ENCODE measurements at regions not wholly inside any gene's neighbourhood (a gene's known extent, or its start where the extent isn't known, plus 50 kb on each side); places are given as distances from the start of the nearest gene placed in this dataset.

DNA sequence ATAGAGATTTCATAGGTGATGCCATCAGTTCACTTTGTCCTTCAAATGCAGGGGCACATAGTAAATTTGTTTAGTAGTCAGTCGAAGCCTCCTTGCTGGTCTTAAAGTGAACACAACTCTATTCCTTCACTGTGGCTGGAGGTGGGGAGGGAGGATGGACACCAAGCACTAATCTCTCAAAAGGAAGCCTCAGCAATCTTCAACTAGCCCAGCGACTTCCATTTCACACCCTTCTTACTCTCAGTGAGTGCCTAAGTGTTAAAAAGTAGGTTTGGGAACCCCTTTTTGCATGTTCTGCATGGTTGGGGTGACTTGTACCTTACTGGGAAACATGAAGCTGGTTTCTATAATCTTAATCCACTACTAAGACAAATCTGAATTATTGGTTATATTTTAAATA, 96.0 kb upstream of the GUCY1A1 start:
- no peak for DNase-seq
- Histone ChIP-seq H3K4me1 (ENCODE audit: low read length) (0 out of 2 replicates have a peak, but pooled peaks cover 8% of the 10 kb centered on the region), H3F3A (ENCODE audit: insufficient read depth, low read length) (0 out of 2 replicates have a peak, but pooled peaks cover 4% of the 10 kb centered on the region), H2AFZ (ENCODE audit: low read length) (no peak overlapping the region), H3K9me3 (replicated peaks; ENCODE audit: insufficient read depth, low read length) (no peaks in the 10 kb centered on the region), H3K27me3 (replicated peaks; ENCODE audit: insufficient read depth, low read length) (no peaks in the 10 kb centered on the region), H4K20me1 (ENCODE audit: insufficient read depth, low read length) (no peaks in the 10 kb centered on the region), H3K79me2 (ENCODE audit: low read length) (no peaks in the 10 kb centered on the region), H3K4me2 (ENCODE audit: low read depth, low read length) (no peak overlapping the region), H3K27ac (ENCODE audit: low read length) (no peak overlapping the region), H3K9ac (ENCODE audit: low read length) (no peak overlapping the region), H3K36me3 (replicated peaks; ENCODE audit: insufficient read depth, low read length) (no peaks in the 10 kb centered on the region), H3K4me3 (ENCODE audit: low read length) (no peak overlapping the region), H3K9me2 (replicated peaks; ENCODE audit: insufficient read depth, low read length) (no peaks in the 10 kb centered on the region)
- no peak for TF ChIP-seq EZH2 (optimal IDR thresholded peaks at IDR 0.05; ENCODE audit: low read depth, low read length)
- TF ChIP-seq, protein P1, sequence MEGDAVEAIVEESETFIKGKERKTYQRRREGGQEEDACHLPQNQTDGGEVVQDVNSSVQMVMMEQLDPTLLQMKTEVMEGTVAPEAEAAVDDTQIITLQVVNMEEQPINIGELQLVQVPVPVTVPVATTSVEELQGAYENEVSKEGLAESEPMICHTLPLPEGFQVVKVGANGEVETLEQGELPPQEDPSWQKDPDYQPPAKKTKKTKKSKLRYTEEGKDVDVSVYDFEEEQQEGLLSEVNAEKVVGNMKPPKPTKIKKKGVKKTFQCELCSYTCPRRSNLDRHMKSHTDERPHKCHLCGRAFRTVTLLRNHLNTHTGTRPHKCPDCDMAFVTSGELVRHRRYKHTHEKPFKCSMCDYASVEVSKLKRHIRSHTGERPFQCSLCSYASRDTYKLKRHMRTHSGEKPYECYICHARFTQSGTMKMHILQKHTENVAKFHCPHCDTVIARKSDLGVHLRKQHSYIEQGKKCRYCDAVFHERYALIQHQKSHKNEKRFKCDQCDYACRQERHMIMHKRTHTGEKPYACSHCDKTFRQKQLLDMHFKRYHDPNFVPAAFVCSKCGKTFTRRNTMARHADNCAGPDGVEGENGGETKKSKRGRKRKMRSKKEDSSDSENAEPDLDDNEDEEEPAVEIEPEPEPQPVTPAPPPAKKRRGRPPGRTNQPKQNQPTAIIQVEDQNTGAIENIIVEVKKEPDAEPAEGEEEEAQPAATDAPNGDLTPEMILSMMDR (IDR thresholded peaks at IDR 0.05; ENCODE audit: low read length): no peak
- TF ChIP-seq EZH2phosphoT487 (IDR thresholded peaks at IDR 0.05; ENCODE audit: low read length): no peak

GRCh38 chr4:155569960-155570515, 96.6 kb upstream of the GUCY1A1 start:
- no peaks in the 10 kb centered on the region for H3K9me3 ChIP-seq (replicated peaks; ENCODE audit: insufficient read depth, low read length)
- H3K4me2 ChIP-seq (ENCODE audit: low read depth, low read length): no peak overlapping the region
- no peak for DNase-seq
- H3K9ac ChIP-seq (ENCODE audit: low read length): no peak overlapping the region
- H3K36me3 ChIP-seq (replicated peaks; ENCODE audit: insufficient read depth, low read length): no peaks in the 10 kb centered on the region
- TF ChIP-seq EZH2phosphoT487 (IDR thresholded peaks at IDR 0.05; ENCODE audit: low read length) (no peak), EZH2 (optimal IDR thresholded peaks at IDR 0.05; ENCODE audit: low read depth, low read length) (no peak)
- TF ChIP-seq, protein P1 (IDR thresholded peaks at IDR 0.05; ENCODE audit: low read length): no peak
- no peaks in the 10 kb centered on the region for H3K9me2 ChIP-seq (replicated peaks; ENCODE audit: insufficient read depth, low read length)
- H3F3A ChIP-seq (ENCODE audit: insufficient read depth, low read length): 0 out of 2 replicates have a peak, but pooled peaks cover 4% of the 10 kb centered on the region
- 0 out of 2 replicates have a peak, but pooled peaks cover 8% of the 10 kb centered on the region for H3K4me1 ChIP-seq (ENCODE audit: low read length)
- no peak overlapping the region for H3K27ac ChIP-seq (ENCODE audit: low read length)
- H4K20me1 ChIP-seq (ENCODE audit: insufficient read depth, low read length): no peaks in the 10 kb centered on the region
- no peaks in the 10 kb centered on the region for H3K79me2 ChIP-seq (ENCODE audit: low read length)
- no peak overlapping the region for H3K4me3 ChIP-seq (ENCODE audit: low read length)
- no peaks in the 10 kb centered on the region for H3K27me3 ChIP-seq (replicated peaks; ENCODE audit: insufficient read depth, low read length)
- H2AFZ ChIP-seq (ENCODE audit: low read length): no peak overlapping the region

GRCh38 chr4:155569471-155569870, 97.2 kb upstream of the GUCY1A1 start:
- H4K20me1 ChIP-seq (ENCODE audit: insufficient read depth, low read length): no peaks in the 10 kb centered on the region
- H3K27me3 ChIP-seq (replicated peaks; ENCODE audit: insufficient read depth, low read length): no peaks in the 10 kb centered on the region
- no peak overlapping the region for H2AFZ ChIP-seq (ENCODE audit: low read length)
- H3K79me2 ChIP-seq (ENCODE audit: low read length): no peaks in the 10 kb centered on the region
- no peak overlapping the region for H3K4me3 ChIP-seq (ENCODE audit: low read length)
- H3K9me2 ChIP-seq (replicated peaks; ENCODE audit: insufficient read depth, low read length): no peaks in the 10 kb centered on the region
- H3K36me3 ChIP-seq (replicated peaks; ENCODE audit: insufficient read depth, low read length): no peaks in the 10 kb centered on the region
- no peak overlapping the region for H3K27ac ChIP-seq (ENCODE audit: low read length)
- DNase-seq: no peak
- 0 out of 2 replicates have a peak, but pooled peaks cover 8% of the 10 kb centered on the region for H3K4me1 ChIP-seq (ENCODE audit: low read length)
- no peak for TF ChIP-seq EZH2 (optimal IDR thresholded peaks at IDR 0.05; ENCODE audit: low read depth, low read length)
- TF ChIP-seq, protein P1 (IDR thresholded peaks at IDR 0.05; ENCODE audit: low read length): no peak
- no peak overlapping the region for H3K9ac ChIP-seq (ENCODE audit: low read length)
- no peaks in the 10 kb centered on the region for H3K9me3 ChIP-seq (replicated peaks; ENCODE audit: insufficient read depth, low read length)
- 0 out of 2 replicates have a peak, but pooled peaks cover 4% of the 10 kb centered on the region for H3F3A ChIP-seq (ENCODE audit: insufficient read depth, low read length)
- no peak overlapping the region for H3K4me2 ChIP-seq (ENCODE audit: low read depth, low read length)
